ENCODE measurements at regions not wholly inside any gene's neighbourhood (a gene's known extent, or its start where the extent isn't known, plus 50 kb on each side); places are given as distances from the start of the nearest gene placed in this dataset.

- TF ChIP-seq CTCF (IDR thresholded peaks at IDR 0.05 in 8 of 11, conservative IDR thresholded peaks at IDR 0.05 in 3 of 11) (no peak), POLR2AphosphoS5 (IDR thresholded peaks at IDR 0.05) (no peak)
These were observed 84.0 kb upstream of the PTPRR start for GRCh38 chr12:71004578-71004977.

Measured in spleen (tissue), 7 donors.